ENCODE measurements at regions not wholly inside any gene's neighbourhood (a gene's known extent, or its start where the extent isn't known, plus 50 kb on each side); places are given as distances from the start of the nearest gene placed in this dataset.
A peak's percentile ranks its signal among the peaks of the same experiment; 100 is the strongest.

DNA sequence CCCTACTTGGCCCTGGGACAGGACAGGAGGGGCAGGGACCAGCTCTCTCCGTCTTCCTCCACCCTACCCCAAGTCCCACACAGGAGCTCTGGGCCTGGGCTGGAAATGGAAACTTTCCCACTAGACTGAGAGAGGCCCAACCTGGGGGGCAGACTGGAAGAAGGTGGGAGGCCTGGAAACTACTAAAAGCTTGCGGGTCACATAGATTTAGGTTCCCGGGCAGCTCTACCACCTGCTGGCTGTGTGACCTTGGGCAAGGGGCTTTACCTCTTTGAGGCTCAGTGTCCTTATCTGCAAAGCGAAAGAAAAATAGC, 49.9 kb upstream of the CCDC174 start:
- Mint-ChIP-seq H3K4me1 (ENCODE audit: low read depth, unreplicated experiment) (peaks cover 7% of the 10 kb centered on the region), H3K4me3 (ENCODE audit: unreplicated experiment) (peak overlapping the region; percentile 32), H3K27me3 (ENCODE audit: unreplicated experiment) (peaks cover 32% of the 10 kb centered on the region), H3K9me3 (ENCODE audit: unreplicated experiment) (peaks cover 8% of the 10 kb centered on the region), H3K36me3 (ENCODE audit: unreplicated experiment) (peaks cover 5% of the 10 kb centered on the region), H3K27ac (ENCODE audit: unreplicated experiment) (no peak overlapping the region)
- TF ChIP-seq CTCF (IDR thresholded peaks at IDR 0.05; ENCODE audit: partially characterized antibody, unreplicated experiment): no peak
- no peak for DNase-seq

Measured in glutamatergic neuron (in vitro differentiated cells).